Colonic mucosa (tissue), 4 donors: ENCODE measurements at regions not wholly inside any gene's neighbourhood (a gene's known extent, or its start where the extent isn't known, plus 50 kb on each side); places are given as distances from the start of the nearest gene placed in this dataset.
"Not testable (repeated sequence)": the region's sequence is repeated elsewhere in the genome, so short reads cannot be mapped to it uniquely, and the experiment has no call there.

Source experiments
- DNase-seq: peaks from one replicate; pipeline ENCODE4 v3.0.0-alpha.2; 2020
- H3K27ac ChIP-seq: fragments of 200-600 bp; one replicate; pipeline ENCODE4 v1.8.0; 2021
- H3K27me3 ChIP-seq: fragments of 200-600 bp; one replicate; pipeline ENCODE4 v1.8.0; 2021
- H3K36me3 ChIP-seq: fragments of 200-600 bp; one replicate; pipeline ENCODE4 v1.8.0; 2021
- H3K4me1 ChIP-seq: fragments of 200-600 bp; one replicate; pipeline ENCODE4 v1.8.0; 2021; ENCODE audit warnings: mild to moderate bottlenecking
- H3K4me3 ChIP-seq: fragments of 200-600 bp; one replicate; pipeline ENCODE4 v1.8.0; 2021
- H3K9ac ChIP-seq, 2 donors: one replicate each; pipeline ENCODE4 v1.7.0; 2013; ENCODE audit warnings: control low read depth in 2 of 2, low read depth in 2 of 2, low read length in 2 of 2
- H3K9me3 ChIP-seq: fragments of 200-600 bp; one replicate; pipeline ENCODE4 v1.8.0; 2021
- CTCF ChIP-seq: fragments of 200-600 bp; IDR thresholded peaks from one replicate; pipeline ENCODE4 v1.8.0; 2022; ENCODE audit warnings: antibody characterized with exemption, mild to moderate bottlenecking
- intact Hi-C: fragments of 100-400 bp; cut with DNase I; formaldehyde crosslinking; loops from one replicate; pipeline ENCODE4 v1.14.1; 2022
- donor health status: healthy.
- donor health status: DM: no; HTN: no; CAD: no.
- donor health status: DM: no; HTN: no; CAD: no.

- Histone ChIP-seq H3K27me3 (no peaks in the 10 kb centered on the region), H3K9me3 (no peaks in the 10 kb centered on the region), H3K36me3 (no peaks in the 10 kb centered on the region), H3K9ac (no peak overlapping the region), H3K27ac (no peak overlapping the region), H3K4me1 (no peaks in the 10 kb centered on the region), H3K4me3 (no peak overlapping the region)
- TF ChIP-seq CTCF, result no peak
- no peak for DNase-seq
- intact Hi-C loops, result no loop called here
Observed at GRCh38 chr2:223294756-223295155, 242.8 kb downstream of the KCNE4 start.

DNA sequence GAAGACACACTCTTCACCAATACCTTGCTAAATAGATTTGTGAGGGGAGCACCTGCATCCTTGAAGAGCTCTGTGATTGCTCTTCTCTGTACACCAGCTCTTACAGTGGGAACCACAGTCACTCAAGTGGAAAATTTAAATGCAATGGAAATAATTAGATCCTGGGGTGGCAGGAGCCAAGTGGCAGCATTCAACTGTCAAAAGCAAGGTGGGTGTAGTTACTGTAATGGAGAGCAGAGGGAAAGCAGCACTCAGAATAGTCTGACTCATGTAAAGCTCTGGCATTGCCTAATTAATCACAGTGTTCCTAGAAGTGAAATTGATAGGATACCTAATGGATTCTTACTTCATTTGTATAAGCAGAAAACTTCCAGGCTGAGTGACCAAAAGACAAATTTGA lies 245.8 kb downstream of the KCNE4 start:
- intact Hi-C loops, result no loop called here
- no peaks in the 10 kb centered on the region for H3K4me1 ChIP-seq
- no peak overlapping the region for H3K27ac ChIP-seq
- no peak for DNase-seq
- no peak overlapping the region for H3K9ac ChIP-seq
- TF ChIP-seq CTCF, result no peak
- H3K27me3 ChIP-seq, result no peaks in the 10 kb centered on the region
- H3K36me3 ChIP-seq, result no peaks in the 10 kb centered on the region
- H3K9me3 ChIP-seq, result no peaks in the 10 kb centered on the region
- H3K4me3 ChIP-seq, result no peak overlapping the region

DNA sequence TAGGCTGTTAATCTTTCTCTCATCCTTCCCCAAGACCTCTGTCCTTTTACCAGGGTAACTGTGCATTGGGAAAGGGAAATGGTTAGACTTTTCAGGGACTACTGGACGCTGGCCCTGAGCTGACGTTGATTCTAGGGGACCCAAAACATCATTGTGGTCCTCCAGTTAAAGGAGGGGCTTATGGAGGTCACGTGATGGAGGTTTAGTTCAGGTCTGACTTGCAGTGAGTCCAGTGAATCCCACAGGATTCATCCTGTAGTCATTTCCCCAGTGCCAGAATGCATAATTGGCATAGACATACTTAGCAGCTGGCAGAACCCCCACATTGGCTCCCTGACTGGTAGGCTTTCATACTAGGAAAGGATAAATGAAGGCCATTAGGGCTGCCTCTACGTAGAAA lies 246.3 kb downstream of the KCNE4 start:
- H3K9me3 ChIP-seq, H3K4me1 ChIP-seq, DNase-seq, intact Hi-C loops, H3K4me3 ChIP-seq, H3K27me3 ChIP-seq, H3K27ac ChIP-seq, H3K9ac ChIP-seq, H3K36me3 ChIP-seq: not testable (repeated sequence)

- intact Hi-C loops, result no loop called here
- Histone ChIP-seq H3K27me3 (no peaks in the 10 kb centered on the region), H3K36me3 (no peaks in the 10 kb centered on the region), H3K4me3 (no peak overlapping the region), H3K9me3 (no peaks in the 10 kb centered on the region), H3K9ac (no peak overlapping the region), H3K27ac (no peak overlapping the region), H3K4me1 (no peaks in the 10 kb centered on the region)
- DNase-seq, result no peak
- TF ChIP-seq CTCF, result no peak
Observed at GRCh38 chr2:223300326-223300725, 248.3 kb downstream of the KCNE4 start.

- H3K36me3 ChIP-seq, result no peaks in the 10 kb centered on the region
- intact Hi-C loops, result no loop called here
- DNase-seq, result no peak
Observed at GRCh38 chr2:223306371-223306770, 254.4 kb downstream of the KCNE4 start.

More at GRCh38 chr2:223306371-223306770, 254.4 kb downstream of the KCNE4 start:
- H3K27me3 ChIP-seq, result no peaks in the 10 kb centered on the region
- H3K27ac ChIP-seq, result no peak overlapping the region
- no peak overlapping the region for H3K4me3 ChIP-seq
- no peak overlapping the region for H3K9ac ChIP-seq
- H3K4me1 ChIP-seq, result no peaks in the 10 kb centered on the region
- H3K9me3 ChIP-seq, result no peaks in the 10 kb centered on the region
- TF ChIP-seq CTCF, result no peak
